NT2/D1 (cell line): ENCODE measurements at regions not wholly inside any gene's neighbourhood (a gene's known extent, or its start where the extent isn't known, plus 50 kb on each side); places are given as distances from the start of the nearest gene placed in this dataset.

Source experiments
- SUZ12 ChIP-seq: IDR thresholded peaks from 2 replicates; pipeline ENCODE4 v1.6.1; 2011; ENCODE audit not compliant: insufficient read length, insufficient read depth; ENCODE audit errors: extremely low read depth
- YY1 ChIP-seq: IDR thresholded peaks from 2 replicates; pipeline ENCODE4 v1.6.1; 2011; ENCODE audit not compliant: insufficient read length, insufficient read depth

DNA sequence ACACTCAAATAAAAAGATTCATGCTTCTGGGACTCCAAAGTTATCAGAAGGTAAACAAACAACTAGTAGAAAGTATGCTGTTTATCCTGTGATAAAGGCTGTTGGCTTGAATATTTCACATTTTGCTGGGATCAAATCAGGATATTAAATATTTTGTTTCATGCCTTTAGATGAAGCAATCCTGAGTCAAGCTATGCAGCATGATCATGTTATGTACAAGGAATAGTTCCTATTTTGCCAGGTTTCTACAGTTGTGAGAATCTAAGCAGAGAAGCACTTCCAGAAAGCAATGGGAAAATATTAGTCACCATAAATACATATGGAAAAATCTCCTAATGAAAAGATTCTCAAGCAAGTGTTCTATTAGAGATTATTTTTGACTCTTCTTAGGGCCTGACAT is 262.8 kb upstream of the PCDH15 start:
- TF ChIP-seq SUZ12 (no peak), YY1 (no peak)
